ENCODE measurements at regions not wholly inside any gene's neighbourhood (a gene's known extent, or its start where the extent isn't known, plus 50 kb on each side); places are given as distances from the start of the nearest gene placed in this dataset.

DNA sequence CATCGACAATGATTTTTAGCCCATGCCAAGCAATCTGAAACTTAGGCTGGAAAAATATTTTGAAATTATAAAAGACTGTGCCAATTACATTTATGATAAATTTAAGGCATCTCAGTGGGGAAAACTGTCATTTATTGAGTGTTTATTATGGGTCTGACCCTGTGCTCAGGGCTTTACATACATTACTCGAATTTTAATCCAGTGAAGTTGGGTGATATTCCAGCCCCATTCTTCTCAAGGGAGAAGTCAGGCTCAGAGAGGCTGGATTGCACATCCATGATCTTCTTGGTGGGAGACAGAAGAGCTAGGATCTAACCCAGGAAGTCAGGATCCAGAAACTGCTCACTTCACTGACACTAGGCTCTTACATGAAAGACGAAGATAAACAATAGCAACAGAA is 260.8 kb downstream of the QDPR start:
- H3K9me2 ChIP-seq (ENCODE audit: insufficient read depth), result no peaks in the 10 kb centered on the region; the same call in 1 of the 2 replicates

More for the DNA sequence above, 260.8 kb downstream of the QDPR start:
- Histone ChIP-seq H3F3A (replicated peaks; ENCODE audit: low read depth) (no peaks in the 10 kb centered on the region), H3K4me2 (no peak overlapping the region), H3K27ac (ENCODE audit: low read depth) (no peak overlapping the region), H3K79me2 (replicated peaks; ENCODE audit: insufficient read depth) (no peaks in the 10 kb centered on the region), H3K4me3 (no peak overlapping the region), H3K4me1 (ENCODE audit: insufficient read depth) (no peaks in the 10 kb centered on the region), H3K36me3 (ENCODE audit: insufficient read depth) (no peaks in the 10 kb centered on the region), H4K20me1 (replicated peaks; ENCODE audit: insufficient read depth) (no peaks in the 10 kb centered on the region), H3K27me3 (ENCODE audit: insufficient read depth) (no peaks in the 10 kb centered on the region), H2AFZ (no peak overlapping the region)
- peaks cover 3% of the 10 kb centered on the region for H3K27me3 Mint-ChIP-seq (ENCODE audit: insufficient read depth, low read depth, poor library complexity)
- TF ChIP-seq, protein P1, sequence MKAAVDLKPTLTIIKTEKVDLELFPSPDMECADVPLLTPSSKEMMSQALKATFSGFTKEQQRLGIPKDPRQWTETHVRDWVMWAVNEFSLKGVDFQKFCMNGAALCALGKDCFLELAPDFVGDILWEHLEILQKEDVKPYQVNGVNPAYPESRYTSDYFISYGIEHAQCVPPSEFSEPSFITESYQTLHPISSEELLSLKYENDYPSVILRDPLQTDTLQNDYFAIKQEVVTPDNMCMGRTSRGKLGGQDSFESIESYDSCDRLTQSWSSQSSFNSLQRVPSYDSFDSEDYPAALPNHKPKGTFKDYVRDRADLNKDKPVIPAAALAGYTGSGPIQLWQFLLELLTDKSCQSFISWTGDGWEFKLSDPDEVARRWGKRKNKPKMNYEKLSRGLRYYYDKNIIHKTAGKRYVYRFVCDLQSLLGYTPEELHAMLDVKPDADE (IDR thresholded peaks at IDR 0.05), result no peak
- TF ChIP-seq EZH2 (IDR thresholded peaks at IDR 0.05; ENCODE audit: low read depth, unreplicated experiment) (no peak), ZNF331 (CRISPR knock-in tag; IDR thresholded peaks at IDR 0.05; ENCODE audit: low read depth) (no peak), EZH2phosphoT487 (IDR thresholded peaks at IDR 0.05; ENCODE audit: unreplicated experiment) (no peak), POLR2AphosphoS5 (IDR thresholded peaks at IDR 0.05; ENCODE audit: low read depth) (no peak), CREB1 (CRISPR knock-in tag; IDR thresholded peaks at IDR 0.05; ENCODE audit: low read depth) (no peak), ZNF114 (CRISPR knock-in tag; IDR thresholded peaks at IDR 0.05) (no peak), NANOG (IDR thresholded peaks at IDR 0.05; ENCODE audit: borderline replicate concordance) (no peak), STAT1 (IDR thresholded peaks at IDR 0.05; ENCODE audit: unreplicated experiment) (no peak)
- TF ChIP-seq, protein P2, sequence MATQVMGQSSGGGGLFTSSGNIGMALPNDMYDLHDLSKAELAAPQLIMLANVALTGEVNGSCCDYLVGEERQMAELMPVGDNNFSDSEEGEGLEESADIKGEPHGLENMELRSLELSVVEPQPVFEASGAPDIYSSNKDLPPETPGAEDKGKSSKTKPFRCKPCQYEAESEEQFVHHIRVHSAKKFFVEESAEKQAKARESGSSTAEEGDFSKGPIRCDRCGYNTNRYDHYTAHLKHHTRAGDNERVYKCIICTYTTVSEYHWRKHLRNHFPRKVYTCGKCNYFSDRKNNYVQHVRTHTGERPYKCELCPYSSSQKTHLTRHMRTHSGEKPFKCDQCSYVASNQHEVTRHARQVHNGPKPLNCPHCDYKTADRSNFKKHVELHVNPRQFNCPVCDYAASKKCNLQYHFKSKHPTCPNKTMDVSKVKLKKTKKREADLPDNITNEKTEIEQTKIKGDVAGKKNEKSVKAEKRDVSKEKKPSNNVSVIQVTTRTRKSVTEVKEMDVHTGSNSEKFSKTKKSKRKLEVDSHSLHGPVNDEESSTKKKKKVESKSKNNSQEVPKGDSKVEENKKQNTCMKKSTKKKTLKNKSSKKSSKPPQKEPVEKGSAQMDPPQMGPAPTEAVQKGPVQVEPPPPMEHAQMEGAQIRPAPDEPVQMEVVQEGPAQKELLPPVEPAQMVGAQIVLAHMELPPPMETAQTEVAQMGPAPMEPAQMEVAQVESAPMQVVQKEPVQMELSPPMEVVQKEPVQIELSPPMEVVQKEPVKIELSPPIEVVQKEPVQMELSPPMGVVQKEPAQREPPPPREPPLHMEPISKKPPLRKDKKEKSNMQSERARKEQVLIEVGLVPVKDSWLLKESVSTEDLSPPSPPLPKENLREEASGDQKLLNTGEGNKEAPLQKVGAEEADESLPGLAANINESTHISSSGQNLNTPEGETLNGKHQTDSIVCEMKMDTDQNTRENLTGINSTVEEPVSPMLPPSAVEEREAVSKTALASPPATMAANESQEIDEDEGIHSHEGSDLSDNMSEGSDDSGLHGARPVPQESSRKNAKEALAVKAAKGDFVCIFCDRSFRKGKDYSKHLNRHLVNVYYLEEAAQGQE (IDR thresholded peaks at IDR 0.05; ENCODE audit: unreplicated experiment), result no peak
- TF ChIP-seq, protein P3, sequence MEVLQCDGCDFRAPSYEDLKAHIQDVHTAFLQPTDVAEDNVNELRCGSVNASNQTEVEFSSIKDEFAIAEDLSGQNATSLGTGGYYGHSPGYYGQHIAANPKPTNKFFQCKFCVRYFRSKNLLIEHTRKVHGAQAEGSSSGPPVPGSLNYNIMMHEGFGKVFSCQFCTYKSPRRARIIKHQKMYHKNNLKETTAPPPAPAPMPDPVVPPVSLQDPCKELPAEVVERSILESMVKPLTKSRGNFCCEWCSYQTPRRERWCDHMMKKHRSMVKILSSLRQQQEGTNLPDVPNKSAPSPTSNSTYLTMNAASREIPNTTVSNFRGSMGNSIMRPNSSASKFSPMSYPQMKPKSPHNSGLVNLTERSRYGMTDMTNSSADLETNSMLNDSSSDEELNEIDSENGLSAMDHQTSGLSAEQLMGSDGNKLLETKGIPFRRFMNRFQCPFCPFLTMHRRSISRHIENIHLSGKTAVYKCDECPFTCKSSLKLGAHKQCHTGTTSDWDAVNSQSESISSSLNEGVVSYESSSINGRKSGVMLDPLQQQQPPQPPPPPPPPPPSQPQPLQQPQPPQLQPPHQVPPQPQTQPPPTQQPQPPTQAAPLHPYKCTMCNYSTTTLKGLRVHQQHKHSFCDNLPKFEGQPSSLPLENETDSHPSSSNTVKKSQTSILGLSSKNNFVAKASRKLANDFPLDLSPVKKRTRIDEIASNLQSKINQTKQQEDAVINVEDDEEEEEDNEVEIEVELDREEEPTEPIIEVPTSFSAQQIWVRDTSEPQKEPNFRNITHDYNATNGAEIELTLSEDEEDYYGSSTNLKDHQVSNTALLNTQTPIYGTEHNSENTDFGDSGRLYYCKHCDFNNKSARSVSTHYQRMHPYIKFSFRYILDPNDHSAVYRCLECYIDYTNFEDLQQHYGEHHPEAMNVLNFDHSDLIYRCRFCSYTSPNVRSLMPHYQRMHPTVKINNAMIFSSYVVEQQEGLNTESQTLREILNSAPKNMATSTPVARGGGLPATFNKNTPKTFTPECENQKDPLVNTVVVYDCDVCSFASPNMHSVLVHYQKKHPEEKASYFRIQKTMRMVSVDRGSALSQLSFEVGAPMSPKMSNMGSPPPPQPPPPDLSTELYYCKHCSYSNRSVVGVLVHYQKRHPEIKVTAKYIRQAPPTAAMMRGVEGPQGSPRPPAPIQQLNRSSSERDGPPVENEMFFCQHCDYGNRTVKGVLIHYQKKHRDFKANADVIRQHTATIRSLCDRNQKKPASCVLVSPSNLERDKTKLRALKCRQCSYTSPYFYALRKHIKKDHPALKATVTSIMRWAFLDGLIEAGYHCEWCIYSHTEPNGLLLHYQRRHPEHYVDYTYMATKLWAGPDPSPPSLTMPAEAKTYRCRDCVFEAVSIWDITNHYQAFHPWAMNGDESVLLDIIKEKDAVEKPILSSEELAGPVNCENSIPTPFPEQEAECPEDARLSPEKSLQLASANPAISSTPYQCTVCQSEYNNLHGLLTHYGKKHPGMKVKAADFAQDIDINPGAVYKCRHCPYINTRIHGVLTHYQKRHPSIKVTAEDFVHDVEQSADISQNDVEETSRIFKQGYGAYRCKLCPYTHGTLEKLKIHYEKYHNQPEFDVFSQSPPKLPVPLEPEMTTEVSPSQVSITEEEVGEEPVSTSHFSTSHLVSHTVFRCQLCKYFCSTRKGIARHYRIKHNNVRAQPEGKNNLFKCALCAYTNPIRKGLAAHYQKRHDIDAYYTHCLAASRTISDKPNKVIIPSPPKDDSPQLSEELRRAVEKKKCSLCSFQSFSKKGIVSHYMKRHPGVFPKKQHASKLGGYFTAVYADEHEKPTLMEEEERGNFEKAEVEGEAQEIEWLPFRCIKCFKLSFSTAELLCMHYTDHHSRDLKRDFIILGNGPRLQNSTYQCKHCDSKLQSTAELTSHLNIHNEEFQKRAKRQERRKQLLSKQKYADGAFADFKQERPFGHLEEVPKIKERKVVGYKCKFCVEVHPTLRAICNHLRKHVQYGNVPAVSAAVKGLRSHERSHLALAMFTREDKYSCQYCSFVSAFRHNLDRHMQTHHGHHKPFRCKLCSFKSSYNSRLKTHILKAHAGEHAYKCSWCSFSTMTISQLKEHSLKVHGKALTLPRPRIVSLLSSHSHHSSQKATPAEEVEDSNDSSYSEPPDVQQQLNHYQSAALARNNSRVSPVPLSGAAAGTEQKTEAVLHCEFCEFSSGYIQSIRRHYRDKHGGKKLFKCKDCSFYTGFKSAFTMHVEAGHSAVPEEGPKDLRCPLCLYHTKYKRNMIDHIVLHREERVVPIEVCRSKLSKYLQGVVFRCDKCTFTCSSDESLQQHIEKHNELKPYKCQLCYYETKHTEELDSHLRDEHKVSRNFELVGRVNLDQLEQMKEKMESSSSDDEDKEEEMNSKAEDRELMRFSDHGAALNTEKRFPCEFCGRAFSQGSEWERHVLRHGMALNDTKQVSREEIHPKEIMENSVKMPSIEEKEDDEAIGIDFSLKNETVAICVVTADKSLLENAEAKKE (CRISPR knock-in tag; IDR thresholded peaks at IDR 0.05), result no peak
- TF ChIP-seq, protein P4, sequence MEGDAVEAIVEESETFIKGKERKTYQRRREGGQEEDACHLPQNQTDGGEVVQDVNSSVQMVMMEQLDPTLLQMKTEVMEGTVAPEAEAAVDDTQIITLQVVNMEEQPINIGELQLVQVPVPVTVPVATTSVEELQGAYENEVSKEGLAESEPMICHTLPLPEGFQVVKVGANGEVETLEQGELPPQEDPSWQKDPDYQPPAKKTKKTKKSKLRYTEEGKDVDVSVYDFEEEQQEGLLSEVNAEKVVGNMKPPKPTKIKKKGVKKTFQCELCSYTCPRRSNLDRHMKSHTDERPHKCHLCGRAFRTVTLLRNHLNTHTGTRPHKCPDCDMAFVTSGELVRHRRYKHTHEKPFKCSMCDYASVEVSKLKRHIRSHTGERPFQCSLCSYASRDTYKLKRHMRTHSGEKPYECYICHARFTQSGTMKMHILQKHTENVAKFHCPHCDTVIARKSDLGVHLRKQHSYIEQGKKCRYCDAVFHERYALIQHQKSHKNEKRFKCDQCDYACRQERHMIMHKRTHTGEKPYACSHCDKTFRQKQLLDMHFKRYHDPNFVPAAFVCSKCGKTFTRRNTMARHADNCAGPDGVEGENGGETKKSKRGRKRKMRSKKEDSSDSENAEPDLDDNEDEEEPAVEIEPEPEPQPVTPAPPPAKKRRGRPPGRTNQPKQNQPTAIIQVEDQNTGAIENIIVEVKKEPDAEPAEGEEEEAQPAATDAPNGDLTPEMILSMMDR (conservative IDR thresholded peaks at IDR 0.05; ENCODE audit: low read depth in 2 of 2), result no peak
- H3K36me3 Mint-ChIP-seq (ENCODE audit: low read depth), result no peaks in the 10 kb centered on the region
- no peak overlapping the region; the same call in 1 of the 2 replicates for H3K27ac Mint-ChIP-seq
- no peaks in the 10 kb centered on the region; the same call in 2 of the 3 replicates for H3K9me3 Mint-ChIP-seq
- ATAC-seq (no peak), DNase-seq (ENCODE audit: low spot score) (no peak)
- no peak overlapping the region for H3K4me3 Mint-ChIP-seq
- peaks cover 2% of the 10 kb centered on the region; the same call in 2 of the 3 replicates for H3K4me1 Mint-ChIP-seq

Measured in GM23338 (cell line).